ENCODE measurements at regions not wholly inside any gene's neighbourhood (a gene's known extent, or its start where the extent isn't known, plus 50 kb on each side); places are given as distances from the start of the nearest gene placed in this dataset.

DNA sequence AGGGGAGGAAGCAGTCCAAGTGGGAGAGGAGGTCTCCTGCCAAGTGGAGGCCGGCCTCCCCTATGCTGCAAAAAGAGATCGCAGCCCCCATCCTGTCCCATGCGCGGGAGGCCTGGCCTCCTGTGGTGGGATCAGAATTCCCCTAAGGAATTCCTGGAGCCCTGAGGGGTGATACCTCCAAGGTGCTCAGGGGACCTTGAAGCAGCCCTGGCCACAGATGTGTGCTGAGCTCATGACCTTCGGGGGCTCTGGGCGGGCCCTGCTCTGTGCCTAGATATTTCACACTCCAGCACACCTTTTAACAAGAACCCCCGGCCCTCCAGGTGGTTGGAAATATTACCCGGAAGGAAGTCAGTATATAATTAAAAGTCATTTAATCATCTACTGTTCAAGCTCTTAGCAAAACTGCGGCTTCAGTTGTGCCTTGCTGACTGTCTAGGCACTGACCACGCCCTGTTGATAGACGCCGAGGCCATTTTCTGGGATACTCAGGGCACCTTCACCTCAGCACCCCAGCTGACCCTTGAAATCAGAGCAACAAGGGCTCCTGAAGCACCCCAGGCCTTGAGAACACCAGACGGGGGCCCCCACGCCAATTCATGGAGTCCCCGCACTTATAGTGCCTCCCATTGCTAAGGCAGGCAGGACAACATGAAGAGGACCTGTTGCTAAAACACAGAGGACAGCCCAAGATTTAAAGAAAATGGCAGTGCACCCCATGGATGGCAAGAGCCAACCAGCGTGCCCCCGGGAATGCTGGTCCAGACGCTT lies 119.1 kb downstream of the NDUFA10 start:
- Mint-ChIP-seq H3K36me3 (ENCODE audit: low read depth, unreplicated experiment) (no peaks in the 10 kb centered on the region), H3K27me3 (ENCODE audit: unreplicated experiment) (peaks cover 4% of the 10 kb centered on the region), H3K4me1 (ENCODE audit: unreplicated experiment) (peaks cover 13% of the 10 kb centered on the region), H3K4me3 (ENCODE audit: unreplicated experiment) (no peak overlapping the region), H3K9me3 (ENCODE audit: unreplicated experiment) (no peaks in the 10 kb centered on the region), H3K27ac (ENCODE audit: unreplicated experiment) (no peak overlapping the region)
- no peak for DNase-seq (ENCODE audit: low spot score)
- TF ChIP-seq, protein P1, sequence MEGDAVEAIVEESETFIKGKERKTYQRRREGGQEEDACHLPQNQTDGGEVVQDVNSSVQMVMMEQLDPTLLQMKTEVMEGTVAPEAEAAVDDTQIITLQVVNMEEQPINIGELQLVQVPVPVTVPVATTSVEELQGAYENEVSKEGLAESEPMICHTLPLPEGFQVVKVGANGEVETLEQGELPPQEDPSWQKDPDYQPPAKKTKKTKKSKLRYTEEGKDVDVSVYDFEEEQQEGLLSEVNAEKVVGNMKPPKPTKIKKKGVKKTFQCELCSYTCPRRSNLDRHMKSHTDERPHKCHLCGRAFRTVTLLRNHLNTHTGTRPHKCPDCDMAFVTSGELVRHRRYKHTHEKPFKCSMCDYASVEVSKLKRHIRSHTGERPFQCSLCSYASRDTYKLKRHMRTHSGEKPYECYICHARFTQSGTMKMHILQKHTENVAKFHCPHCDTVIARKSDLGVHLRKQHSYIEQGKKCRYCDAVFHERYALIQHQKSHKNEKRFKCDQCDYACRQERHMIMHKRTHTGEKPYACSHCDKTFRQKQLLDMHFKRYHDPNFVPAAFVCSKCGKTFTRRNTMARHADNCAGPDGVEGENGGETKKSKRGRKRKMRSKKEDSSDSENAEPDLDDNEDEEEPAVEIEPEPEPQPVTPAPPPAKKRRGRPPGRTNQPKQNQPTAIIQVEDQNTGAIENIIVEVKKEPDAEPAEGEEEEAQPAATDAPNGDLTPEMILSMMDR (IDR thresholded peaks at IDR 0.05; ENCODE audit: unreplicated experiment), result no peak

- peaks cover 4% of the 10 kb centered on the region for H3K27me3 Mint-ChIP-seq (ENCODE audit: unreplicated experiment)
- no peak for DNase-seq (ENCODE audit: low spot score)
- H3K27ac Mint-ChIP-seq (ENCODE audit: unreplicated experiment), result no peak overlapping the region
- H3K4me3 Mint-ChIP-seq (ENCODE audit: unreplicated experiment), result no peak overlapping the region
- no peaks in the 10 kb centered on the region for H3K9me3 Mint-ChIP-seq (ENCODE audit: unreplicated experiment)
- H3K4me1 Mint-ChIP-seq (ENCODE audit: unreplicated experiment), result peaks cover 12% of the 10 kb centered on the region
- no peaks in the 10 kb centered on the region for H3K36me3 Mint-ChIP-seq (ENCODE audit: low read depth, unreplicated experiment)
- TF ChIP-seq, protein P1 (IDR thresholded peaks at IDR 0.05; ENCODE audit: unreplicated experiment), result no peak
Observed at GRCh38 chr2:239905306-239905705, 119.8 kb downstream of the NDUFA10 start.

- TF ChIP-seq, protein P1 (IDR thresholded peaks at IDR 0.05; ENCODE audit: unreplicated experiment), result no peak
- no peaks in the 10 kb centered on the region for H3K9me3 Mint-ChIP-seq (ENCODE audit: unreplicated experiment)
- H3K4me1 Mint-ChIP-seq (ENCODE audit: unreplicated experiment), result peaks cover 10% of the 10 kb centered on the region
- no peaks in the 10 kb centered on the region for H3K36me3 Mint-ChIP-seq (ENCODE audit: low read depth, unreplicated experiment)
- no peak for DNase-seq (ENCODE audit: low spot score)
- H3K4me3 Mint-ChIP-seq (ENCODE audit: unreplicated experiment), result no peak overlapping the region
- H3K27ac Mint-ChIP-seq (ENCODE audit: unreplicated experiment), result no peak overlapping the region
- H3K27me3 Mint-ChIP-seq (ENCODE audit: unreplicated experiment), result peaks cover 4% of the 10 kb centered on the region
Observed at GRCh38 chr2:239904496-239904895, 120.6 kb downstream of the NDUFA10 start.

DNA sequence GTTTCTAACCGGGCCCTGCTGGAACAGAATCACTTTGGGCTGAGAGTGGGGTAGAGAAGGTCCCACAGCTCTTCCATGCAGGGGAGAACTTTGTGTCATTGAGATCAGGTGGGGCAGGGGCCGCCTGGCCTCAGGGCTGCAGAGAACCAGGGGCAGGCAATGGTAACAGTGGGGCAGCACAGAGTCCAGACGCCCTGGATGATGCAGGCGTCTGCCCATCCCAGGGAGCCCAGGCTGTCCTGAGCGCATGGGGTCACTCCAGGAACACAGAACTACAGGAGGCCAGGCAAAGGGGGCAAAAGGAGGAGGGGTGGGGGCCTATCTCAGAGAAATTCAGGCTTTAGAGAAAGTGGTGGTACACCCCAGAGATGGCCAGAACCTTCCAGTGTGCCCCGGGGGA lies 121.3 kb downstream of the NDUFA10 start:
- H3K27ac Mint-ChIP-seq (ENCODE audit: unreplicated experiment), result no peak overlapping the region
- peaks cover 4% of the 10 kb centered on the region for H3K27me3 Mint-ChIP-seq (ENCODE audit: unreplicated experiment)
- TF ChIP-seq, protein P1 (IDR thresholded peaks at IDR 0.05; ENCODE audit: unreplicated experiment), result no peak
- no peak for DNase-seq (ENCODE audit: low spot score)
- H3K4me1 Mint-ChIP-seq (ENCODE audit: unreplicated experiment), result peaks cover 10% of the 10 kb centered on the region
- H3K9me3 Mint-ChIP-seq (ENCODE audit: unreplicated experiment), result no peaks in the 10 kb centered on the region
- no peak overlapping the region for H3K4me3 Mint-ChIP-seq (ENCODE audit: unreplicated experiment)
- no peaks in the 10 kb centered on the region for H3K36me3 Mint-ChIP-seq (ENCODE audit: low read depth, unreplicated experiment)

DNA sequence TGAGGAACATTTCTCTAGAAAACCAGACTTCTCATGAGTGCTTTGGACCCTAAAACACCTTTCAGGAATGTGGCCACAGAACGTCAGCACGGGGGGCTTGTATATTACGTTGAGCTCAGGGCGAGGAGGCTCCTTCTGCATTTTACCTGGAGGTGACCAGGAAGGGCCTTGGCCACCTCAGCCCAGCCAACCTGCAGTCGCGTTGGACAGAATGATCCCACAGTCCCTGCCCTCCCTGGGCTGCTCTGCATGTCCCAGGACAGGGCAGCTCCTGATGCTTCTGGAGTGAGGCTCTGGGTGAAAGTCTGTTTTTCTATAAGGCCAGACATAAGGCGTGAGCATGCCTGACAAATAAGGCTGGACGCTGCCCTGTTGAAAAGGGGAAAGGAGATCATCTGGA lies 121.9 kb downstream of the NDUFA10 start:
- H3K27ac Mint-ChIP-seq (ENCODE audit: unreplicated experiment), result no peak overlapping the region
- TF ChIP-seq, protein P1 (IDR thresholded peaks at IDR 0.05; ENCODE audit: unreplicated experiment), result no peak
- peaks cover 10% of the 10 kb centered on the region for H3K4me1 Mint-ChIP-seq (ENCODE audit: unreplicated experiment)
- no peaks in the 10 kb centered on the region for H3K9me3 Mint-ChIP-seq (ENCODE audit: unreplicated experiment)
- H3K27me3 Mint-ChIP-seq (ENCODE audit: unreplicated experiment), result peaks cover 4% of the 10 kb centered on the region
- DNase-seq (ENCODE audit: low spot score), result no peak
- H3K4me3 Mint-ChIP-seq (ENCODE audit: unreplicated experiment), result no peak overlapping the region
- H3K36me3 Mint-ChIP-seq (ENCODE audit: low read depth, unreplicated experiment), result no peaks in the 10 kb centered on the region

Data from endothelial cell (in vitro differentiated cells).